ENCODE measurements at regions not wholly inside any gene's neighbourhood (a gene's known extent, or its start where the extent isn't known, plus 50 kb on each side); places are given as distances from the start of the nearest gene placed in this dataset.

DNA sequence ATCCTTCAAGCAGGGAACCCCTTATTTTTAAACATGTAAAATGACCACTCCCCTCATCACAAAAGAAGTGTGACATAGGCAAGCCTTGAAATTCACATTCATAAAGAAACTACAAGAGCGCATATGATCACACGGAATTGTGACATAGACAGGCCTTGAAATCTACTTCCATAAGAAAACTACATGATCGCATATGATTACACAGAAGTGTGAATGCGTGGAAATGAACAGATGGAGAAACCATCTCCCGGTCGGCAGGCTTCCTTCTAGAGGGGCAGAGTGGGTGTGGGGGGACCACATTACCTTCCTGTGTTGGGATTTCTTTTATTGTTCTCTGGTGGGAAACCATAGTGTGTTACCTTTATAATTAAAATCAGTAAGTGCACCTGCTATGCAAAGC is 285.1 kb upstream of the ADARB2 start:
- DNase-seq: no peak
- Histone ChIP-seq H3K27me3 (ENCODE audit: insufficient read depth in 3 of 3, low read length in 2 of 3) (no peaks in the 10 kb centered on the region), H3K4me3 (no peak overlapping the region), H3K27ac (no peak overlapping the region), H3K4me1 (no peaks in the 10 kb centered on the region), H3K9me3 (no peaks in the 10 kb centered on the region), H3K36me3 (ENCODE audit: insufficient read depth in 1 of 2, low read depth in 1 of 2) (no peaks in the 10 kb centered on the region)
- 72 to 86% (median 81%) methylated on average over 6 of the region's 6 CpGs for WGBS, 3 donors
- intact Hi-C loops (cut with DNase I): no loop called here
- TF ChIP-seq, protein P1, sequence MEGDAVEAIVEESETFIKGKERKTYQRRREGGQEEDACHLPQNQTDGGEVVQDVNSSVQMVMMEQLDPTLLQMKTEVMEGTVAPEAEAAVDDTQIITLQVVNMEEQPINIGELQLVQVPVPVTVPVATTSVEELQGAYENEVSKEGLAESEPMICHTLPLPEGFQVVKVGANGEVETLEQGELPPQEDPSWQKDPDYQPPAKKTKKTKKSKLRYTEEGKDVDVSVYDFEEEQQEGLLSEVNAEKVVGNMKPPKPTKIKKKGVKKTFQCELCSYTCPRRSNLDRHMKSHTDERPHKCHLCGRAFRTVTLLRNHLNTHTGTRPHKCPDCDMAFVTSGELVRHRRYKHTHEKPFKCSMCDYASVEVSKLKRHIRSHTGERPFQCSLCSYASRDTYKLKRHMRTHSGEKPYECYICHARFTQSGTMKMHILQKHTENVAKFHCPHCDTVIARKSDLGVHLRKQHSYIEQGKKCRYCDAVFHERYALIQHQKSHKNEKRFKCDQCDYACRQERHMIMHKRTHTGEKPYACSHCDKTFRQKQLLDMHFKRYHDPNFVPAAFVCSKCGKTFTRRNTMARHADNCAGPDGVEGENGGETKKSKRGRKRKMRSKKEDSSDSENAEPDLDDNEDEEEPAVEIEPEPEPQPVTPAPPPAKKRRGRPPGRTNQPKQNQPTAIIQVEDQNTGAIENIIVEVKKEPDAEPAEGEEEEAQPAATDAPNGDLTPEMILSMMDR (IDR thresholded peaks at IDR 0.05): no peak
- no peak for ATAC-seq

GRCh38 chr10:2020836-2021235 is 283.5 kb upstream of the ADARB2 start:
- 60 to 71% (median 63%) methylated on average over 4 of the region's 4 CpGs for WGBS, 3 donors
- Histone ChIP-seq H3K27ac (no peak overlapping the region), H3K27me3 (ENCODE audit: insufficient read depth in 3 of 3, low read length in 2 of 3) (no peaks in the 10 kb centered on the region), H3K4me1 (no peaks in the 10 kb centered on the region), H3K9me3 (no peaks in the 10 kb centered on the region), H3K36me3 (ENCODE audit: insufficient read depth in 1 of 2, low read depth in 1 of 2) (no peaks in the 10 kb centered on the region), H3K4me3 (no peak overlapping the region)
- DNase-seq: no peak
- TF ChIP-seq, protein P1 (IDR thresholded peaks at IDR 0.05): no peak
- no peak for ATAC-seq
- intact Hi-C loops (cut with DNase I): no loop called here

DNA sequence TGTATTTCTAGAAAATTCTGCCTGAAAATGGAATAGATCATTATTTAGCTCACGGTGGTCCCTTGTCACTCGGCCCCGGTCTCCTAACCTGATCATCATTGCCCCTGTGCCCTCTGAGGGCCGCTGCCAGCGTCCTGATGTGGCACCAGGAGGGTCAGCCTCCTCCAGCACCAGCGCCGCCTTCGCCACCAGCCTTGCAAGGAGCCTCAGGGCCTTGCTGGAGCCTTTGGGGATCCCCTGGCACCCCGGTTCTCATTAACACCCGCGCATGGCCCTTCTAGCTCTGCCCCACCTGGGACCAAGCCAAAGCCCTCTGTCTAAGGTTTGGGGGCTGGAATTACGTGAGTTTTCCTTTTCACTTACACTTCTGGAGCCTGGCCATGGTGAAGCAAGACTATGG is 282.5 kb upstream of the ADARB2 start:
- DNase-seq (no peak), ATAC-seq (no peak)
- no peaks in the 10 kb centered on the region for H3K36me3 ChIP-seq (ENCODE audit: insufficient read depth in 1 of 2, low read depth in 1 of 2)
- H3K4me3 ChIP-seq: no peak overlapping the region
- H3K4me1 ChIP-seq: no peaks in the 10 kb centered on the region
- H3K9me3 ChIP-seq: no peaks in the 10 kb centered on the region
- no peaks in the 10 kb centered on the region for H3K27me3 ChIP-seq (ENCODE audit: insufficient read depth in 3 of 3, low read length in 2 of 3)
- intact Hi-C loops (cut with DNase I): no loop called here
- TF ChIP-seq, protein P1 (IDR thresholded peaks at IDR 0.05): no peak
- no peak overlapping the region for H3K27ac ChIP-seq
- 84 to 89% (median 89%) methylated on average over 12 of the region's 12 CpGs for WGBS, 3 donors

DNA sequence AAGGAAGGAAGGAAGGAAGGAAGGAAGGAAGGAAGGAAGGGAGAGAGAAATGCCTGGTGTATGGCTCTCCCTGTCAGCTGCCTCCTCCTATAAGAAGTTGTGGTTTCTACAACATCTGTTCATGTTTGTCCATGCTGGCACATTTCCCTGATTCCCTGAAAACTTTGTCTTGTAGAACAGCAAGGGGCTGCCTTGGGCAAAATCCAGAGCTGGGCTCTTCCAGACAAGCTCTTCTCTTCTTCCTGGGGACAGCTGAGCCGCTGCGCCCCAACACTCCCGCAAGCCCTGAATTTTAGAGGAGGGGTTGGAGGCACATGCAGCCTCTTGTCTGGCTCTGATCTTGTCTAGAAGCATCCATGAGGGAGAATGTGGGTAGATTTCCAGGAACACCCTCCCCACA is 282.0 kb upstream of the ADARB2 start:
- Histone ChIP-seq H3K27me3 (ENCODE audit: insufficient read depth in 3 of 3, low read length in 2 of 3) (no peaks in the 10 kb centered on the region), H3K9me3 (no peaks in the 10 kb centered on the region), H3K4me1 (no peaks in the 10 kb centered on the region), H3K27ac (no peak overlapping the region), H3K4me3 (no peak overlapping the region), H3K36me3 (ENCODE audit: insufficient read depth in 1 of 2, low read depth in 1 of 2) (no peaks in the 10 kb centered on the region)
- 74 to 87% (median 75%) methylated on average over 3 of the region's 3 CpGs for WGBS, 3 donors
- intact Hi-C loops (cut with DNase I): no loop called here
- TF ChIP-seq, protein P1 (IDR thresholded peaks at IDR 0.05): no peak
- ATAC-seq: no peak
- DNase-seq: no peak

- intact Hi-C loops (cut with DNase I): no loop called here
- TF ChIP-seq, protein P1 (IDR thresholded peaks at IDR 0.05): no peak
- ATAC-seq: no peak
- H3K9me3 ChIP-seq: no peaks in the 10 kb centered on the region
- H3K4me3 ChIP-seq: no peak overlapping the region
- WGBS, 3 donors: 91 to 94% (median 94%) methylated on average over 12 of the region's 12 CpGs
- H3K27me3 ChIP-seq (ENCODE audit: insufficient read depth in 3 of 3, low read length in 2 of 3): no peaks in the 10 kb centered on the region
- DNase-seq: no peak
- H3K36me3 ChIP-seq (ENCODE audit: insufficient read depth in 1 of 2, low read depth in 1 of 2): no peaks in the 10 kb centered on the region
- H3K4me1 ChIP-seq: no peaks in the 10 kb centered on the region
- H3K27ac ChIP-seq: no peak overlapping the region
Observed at GRCh38 chr10:2014541-2014940, 277.2 kb upstream of the ADARB2 start.
